ENCODE measurements at regions not wholly inside any gene's neighbourhood (a gene's known extent, or its start where the extent isn't known, plus 50 kb on each side); places are given as distances from the start of the nearest gene placed in this dataset.

DNA sequence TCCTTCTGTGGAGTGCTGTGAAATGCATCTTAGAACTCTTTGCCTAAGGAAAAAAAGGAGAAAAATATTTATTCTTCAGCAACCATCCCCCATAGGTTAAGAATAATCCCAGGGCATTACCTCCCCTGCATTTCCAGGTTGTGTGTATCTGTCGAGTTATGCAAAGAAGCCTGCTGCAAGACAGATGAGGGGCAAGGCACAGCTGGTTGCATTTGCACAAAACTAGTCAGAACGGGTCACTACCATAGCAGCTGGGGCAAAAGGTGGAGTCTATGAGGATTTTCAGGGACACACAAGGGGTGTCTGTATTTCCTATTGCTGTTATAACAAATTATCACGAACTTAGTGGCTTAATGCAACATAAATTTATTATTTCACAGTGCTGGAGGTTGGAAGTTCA is 443.4 kb upstream of the C1orf87 start:
- H3K4me1 ChIP-seq (ENCODE audit: control insufficient read depth in 2 of 3, insufficient read depth in 2 of 3, low read depth in 1 of 3, low read length in 3 of 3): no peaks in the 10 kb centered on the region
- peak in 3 of 5 donors; percentile 16 to 47 (median 40) for DNase-seq
- no peaks in the 10 kb centered on the region for H3K27me3 ChIP-seq (ENCODE audit: control insufficient read depth, insufficient read depth, low read length)
- no peak for FAIRE-seq
- intact Hi-C loops (cut with DNase I): no loop called here
- H3K27ac ChIP-seq (ENCODE audit: low read depth in 2 of 2, low read length in 2 of 2): no peak overlapping the region
- H3K4me3 ChIP-seq (ENCODE audit: low read length in 3 of 3): no peak overlapping the region
- no peaks in the 10 kb centered on the region for H3K9me3 ChIP-seq (ENCODE audit: control insufficient read depth in 2 of 3, insufficient read depth in 1 of 3, low read length in 3 of 3)
- no peaks in the 10 kb centered on the region for H3K36me3 ChIP-seq (ENCODE audit: control insufficient read depth in 2 of 3, insufficient read depth in 3 of 3, low read length in 3 of 3)
- no peak overlapping the region for H3K9ac ChIP-seq (ENCODE audit: low read length in 3 of 3)
- TF ChIP-seq, protein P1, sequence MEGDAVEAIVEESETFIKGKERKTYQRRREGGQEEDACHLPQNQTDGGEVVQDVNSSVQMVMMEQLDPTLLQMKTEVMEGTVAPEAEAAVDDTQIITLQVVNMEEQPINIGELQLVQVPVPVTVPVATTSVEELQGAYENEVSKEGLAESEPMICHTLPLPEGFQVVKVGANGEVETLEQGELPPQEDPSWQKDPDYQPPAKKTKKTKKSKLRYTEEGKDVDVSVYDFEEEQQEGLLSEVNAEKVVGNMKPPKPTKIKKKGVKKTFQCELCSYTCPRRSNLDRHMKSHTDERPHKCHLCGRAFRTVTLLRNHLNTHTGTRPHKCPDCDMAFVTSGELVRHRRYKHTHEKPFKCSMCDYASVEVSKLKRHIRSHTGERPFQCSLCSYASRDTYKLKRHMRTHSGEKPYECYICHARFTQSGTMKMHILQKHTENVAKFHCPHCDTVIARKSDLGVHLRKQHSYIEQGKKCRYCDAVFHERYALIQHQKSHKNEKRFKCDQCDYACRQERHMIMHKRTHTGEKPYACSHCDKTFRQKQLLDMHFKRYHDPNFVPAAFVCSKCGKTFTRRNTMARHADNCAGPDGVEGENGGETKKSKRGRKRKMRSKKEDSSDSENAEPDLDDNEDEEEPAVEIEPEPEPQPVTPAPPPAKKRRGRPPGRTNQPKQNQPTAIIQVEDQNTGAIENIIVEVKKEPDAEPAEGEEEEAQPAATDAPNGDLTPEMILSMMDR (IDR thresholded peaks at IDR 0.05; ENCODE audit: borderline replicate concordance, extremely low read depth, insufficient read depth): no peak

DNA sequence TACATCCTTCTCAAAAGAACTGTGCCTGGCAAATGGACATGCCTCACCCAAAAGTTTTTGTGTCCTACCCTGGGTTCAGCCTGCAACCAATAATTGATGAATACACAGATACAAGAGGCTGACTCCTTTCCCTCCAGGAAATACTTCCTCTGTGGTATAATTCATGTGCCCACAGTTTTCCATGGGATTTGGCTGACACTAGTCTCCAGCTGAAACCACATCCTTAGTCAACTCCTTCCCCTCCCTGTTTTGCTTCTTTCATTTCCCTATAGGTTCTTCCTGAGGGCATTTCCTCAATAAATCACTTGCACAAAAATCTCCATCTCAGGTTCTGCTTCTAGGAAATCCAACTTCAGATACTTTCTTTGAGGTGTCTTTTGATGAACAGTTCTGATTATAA is 436.6 kb upstream of the C1orf87 start:
- H3K4me3 ChIP-seq (ENCODE audit: low read length in 3 of 3): no peak overlapping the region
- peak in 2 of 5 donors; percentile 19 to 30 for DNase-seq
- no peaks in the 10 kb centered on the region for H3K27me3 ChIP-seq (ENCODE audit: control insufficient read depth, insufficient read depth, low read length)
- no peak for FAIRE-seq
- no peaks in the 10 kb centered on the region for H3K9me3 ChIP-seq (ENCODE audit: control insufficient read depth in 2 of 3, insufficient read depth in 1 of 3, low read length in 3 of 3)
- H3K4me1 ChIP-seq (ENCODE audit: control insufficient read depth in 2 of 3, insufficient read depth in 2 of 3, low read depth in 1 of 3, low read length in 3 of 3): no peaks in the 10 kb centered on the region
- TF ChIP-seq, protein P1 (IDR thresholded peaks at IDR 0.05; ENCODE audit: borderline replicate concordance, extremely low read depth, insufficient read depth): no peak
- no peak overlapping the region for H3K27ac ChIP-seq (ENCODE audit: low read depth in 2 of 2, low read length in 2 of 2)
- no peak overlapping the region for H3K9ac ChIP-seq (ENCODE audit: low read length in 3 of 3)
- H3K36me3 ChIP-seq (ENCODE audit: control insufficient read depth in 2 of 3, insufficient read depth in 3 of 3, low read length in 3 of 3): no peaks in the 10 kb centered on the region
- intact Hi-C loops (cut with DNase I): no loop called here

DNA sequence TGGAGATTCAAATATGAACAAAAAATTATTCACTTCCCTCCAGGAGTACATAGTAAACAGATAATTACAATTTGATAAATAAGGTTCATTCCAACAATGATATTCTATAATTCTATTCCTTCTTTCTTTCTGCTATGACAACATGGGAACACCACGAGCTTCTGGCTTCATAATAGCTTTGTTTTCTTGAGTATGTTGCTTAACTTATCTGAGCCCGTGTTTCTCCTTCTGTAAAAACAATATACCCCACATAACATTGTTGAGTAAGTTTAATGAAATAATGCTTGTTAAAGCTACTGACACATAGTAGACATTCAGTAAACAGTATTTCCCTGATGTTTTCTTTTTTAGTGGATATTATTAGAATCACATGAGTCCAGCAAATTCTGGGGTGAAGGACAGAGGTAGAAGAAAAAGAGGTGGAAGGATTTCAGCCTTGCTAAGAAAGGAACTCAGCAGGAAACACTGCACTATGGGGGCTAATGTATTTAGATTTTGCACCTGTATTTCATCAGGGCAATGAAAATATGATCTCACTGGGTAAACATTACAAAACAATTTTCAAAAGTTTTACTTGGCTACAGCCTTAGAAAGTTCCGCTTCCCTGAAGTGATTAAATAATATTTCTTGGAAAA is 430.8 kb upstream of the C1orf87 start:
- no peaks in the 10 kb centered on the region for H3K27me3 ChIP-seq (ENCODE audit: control insufficient read depth, insufficient read depth, low read length)
- H3K9me3 ChIP-seq (ENCODE audit: control insufficient read depth in 2 of 3, insufficient read depth in 1 of 3, low read length in 3 of 3): no peaks in the 10 kb centered on the region
- FAIRE-seq (no peak), DNase-seq (no peak)
- H3K9ac ChIP-seq (ENCODE audit: low read length in 3 of 3): no peak overlapping the region
- no peak overlapping the region for H3K27ac ChIP-seq (ENCODE audit: low read depth in 2 of 2, low read length in 2 of 2)
- no peaks in the 10 kb centered on the region for H3K4me1 ChIP-seq (ENCODE audit: control insufficient read depth in 2 of 3, insufficient read depth in 2 of 3, low read depth in 1 of 3, low read length in 3 of 3)
- H3K36me3 ChIP-seq (ENCODE audit: control insufficient read depth in 2 of 3, insufficient read depth in 3 of 3, low read length in 3 of 3): no peaks in the 10 kb centered on the region
- intact Hi-C loops (cut with DNase I): no loop called here
- TF ChIP-seq, protein P1 (IDR thresholded peaks at IDR 0.05; ENCODE audit: borderline replicate concordance, extremely low read depth, insufficient read depth): no peak
- no peak overlapping the region for H3K4me3 ChIP-seq (ENCODE audit: low read length in 3 of 3)
